Panc1 (cell line): ENCODE measurements at regions not wholly inside any gene's neighbourhood (a gene's known extent, or its start where the extent isn't known, plus 50 kb on each side); places are given as distances from the start of the nearest gene placed in this dataset.

Experiments used
- CTCF ChIP-seq: fragments of 450-650 bp; IDR thresholded peaks from 2 replicates; pipeline ENCODE4 v1.5.1; 2017; ENCODE audit warnings: mild to moderate bottlenecking
- POLR2AphosphoS5 ChIP-seq: IDR thresholded peaks from 2 replicates; pipeline ENCODE4 v1.6.1; 2012; ENCODE audit warnings: mild to moderate bottlenecking, low read depth, low read length, moderate library complexity
- REST ChIP-seq, 2 experiments: IDR thresholded peaks; 2 replicates each; pipeline ENCODE4 v1.6.1; 2011 to 2012; ENCODE audit warnings: low read depth in 2 of 2, control low read depth in 1 of 2, low read length in 1 of 2, mild to moderate bottlenecking in 1 of 2, moderate library complexity in 1 of 2; ENCODE audit not compliant: insufficient read depth in 1 of 2
- SIN3A ChIP-seq: IDR thresholded peaks from 2 replicates; pipeline ENCODE4 v1.6.1; 2012; ENCODE audit warnings: low read depth, mild to moderate bottlenecking, low read length, moderate library complexity, borderline replicate concordance; ENCODE audit not compliant: insufficient read depth
- TCF7L2 ChIP-seq: IDR thresholded peaks from 2 replicates; pipeline ENCODE4 v1.6.1; 2011; ENCODE audit warnings: mild to moderate bottlenecking, low read depth, low read length, inconsistent platforms

- TF ChIP-seq CTCF (no peak), POLR2AphosphoS5 (no peak), SIN3A (no peak), TCF7L2 (no peak), REST (IDR thresholded peaks at IDR 0.05; ENCODE audit: insufficient read depth in 1 of 2, low read depth in 2 of 2, low read length in 1 of 2) (no peak)
Observed at GRCh38 chr2:40967451-40967850, 515.6 kb upstream of the SLC8A1 start.
